GM21367 (cell line): ENCODE measurements at regions not wholly inside any gene's neighbourhood (a gene's known extent, or its start where the extent isn't known, plus 50 kb on each side); places are given as distances from the start of the nearest gene placed in this dataset.

ENCODE experiments used
- ATAC-seq: cut with Tn5 transposase; IDR thresholded peaks from one replicate; pipeline ENCODE4 v1.9.1; 2021; ENCODE audit not compliant: unreplicated experiment

- no peak for ATAC-seq
These were observed 50.3 kb upstream of the CXCL12 start for GRCh38 chr10:44435196-44435595.

GRCh38 chr10:44436240-44436639 lies 51.3 kb upstream of the CXCL12 start:
- ATAC-seq = no peak

GRCh38 chr10:44437840-44438511 lies 53.1 kb upstream of the CXCL12 start:
- no peak for ATAC-seq

- no peak for ATAC-seq
These were observed 54.5 kb upstream of the CXCL12 start for GRCh38 chr10:44439239-44439957.

- no peak for ATAC-seq
These were observed 55.0 kb upstream of the CXCL12 start for GRCh38 chr10:44439958-44440244.

- ATAC-seq = no peak
These were observed 72.4 kb upstream of the CXCL12 start for GRCh38 chr10:44457259-44457658.

- no peak for ATAC-seq
These were observed 73.9 kb upstream of the CXCL12 start for GRCh38 chr10:44458671-44459413.

GRCh38 chr10:44459671-44460070 lies 74.8 kb upstream of the CXCL12 start:
- ATAC-seq = no peak

- ATAC-seq = no peak
These were observed 75.5 kb upstream of the CXCL12 start for GRCh38 chr10:44460416-44460815.

GRCh38 chr10:44462338-44462914 lies 77.5 kb upstream of the CXCL12 start:
- no peak for ATAC-seq

- no peak for ATAC-seq
These were observed 78.7 kb upstream of the CXCL12 start for GRCh38 chr10:44463511-44464121.

GRCh38 chr10:44464503-44464902 lies 79.6 kb upstream of the CXCL12 start:
- no peak for ATAC-seq

- no peak for ATAC-seq
These were observed 80.7 kb upstream of the CXCL12 start for GRCh38 chr10:44465401-44466115.

GRCh38 chr10:44466236-44466635 lies 81.3 kb upstream of the CXCL12 start:
- no peak for ATAC-seq

GRCh38 chr10:44467090-44467489 lies 82.2 kb upstream of the CXCL12 start:
- no peak for ATAC-seq

- ATAC-seq = no peak
These were observed 83.0 kb upstream of the CXCL12 start for GRCh38 chr10:44467900-44468299.

GRCh38 chr10:44468525-44468924 lies 83.6 kb upstream of the CXCL12 start:
- no peak for ATAC-seq

GRCh38 chr10:44468965-44469364 lies 84.1 kb upstream of the CXCL12 start:
- no peak for ATAC-seq

GRCh38 chr10:44470784-44471183 lies 85.9 kb upstream of the CXCL12 start:
- ATAC-seq = no peak

GRCh38 chr10:44471410-44471809 lies 86.5 kb upstream of the CXCL12 start:
- no peak for ATAC-seq

- no peak for ATAC-seq
These were observed 88.2 kb upstream of the CXCL12 start for GRCh38 chr10:44473146-44473545.
